ENCODE measurements at regions not wholly inside any gene's neighbourhood (a gene's known extent, or its start where the extent isn't known, plus 50 kb on each side); places are given as distances from the start of the nearest gene placed in this dataset.

DNA sequence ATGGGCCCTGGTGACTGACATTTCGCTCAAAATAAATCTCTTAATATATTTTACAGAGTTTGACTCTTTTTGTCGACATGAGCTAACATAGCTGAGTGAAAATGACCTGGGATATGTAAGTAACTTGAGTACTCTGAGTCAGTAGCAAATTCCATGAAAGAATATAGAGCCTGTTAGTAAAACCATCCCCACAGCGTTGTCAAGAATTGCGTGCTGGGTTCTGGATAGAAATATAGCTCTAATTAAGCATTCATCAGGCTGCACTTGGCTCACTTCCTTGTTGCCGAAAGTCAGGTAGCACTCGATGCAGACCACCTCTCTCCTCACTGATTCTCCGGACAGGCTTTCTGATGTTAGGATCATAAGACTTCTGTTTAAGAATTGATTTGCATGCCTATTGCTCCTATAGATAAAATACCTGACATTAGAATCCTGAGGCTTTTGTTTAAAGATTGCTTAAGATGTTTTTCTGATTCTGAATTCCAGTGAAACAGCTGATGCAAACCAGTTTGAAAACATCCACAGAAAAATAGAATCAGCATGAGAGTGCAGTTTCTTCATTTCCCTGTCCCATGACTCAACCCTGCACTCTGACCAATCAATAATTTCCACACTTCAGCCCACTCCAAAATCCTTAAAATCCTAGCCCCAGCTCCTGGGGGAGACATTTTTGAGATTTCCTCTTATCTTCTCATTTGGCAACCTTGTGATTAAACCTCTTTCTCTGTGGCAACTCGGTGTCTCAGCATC lies 310.6 kb downstream of the DIRAS2 start:
- no peak overlapping the region for H3K27ac ChIP-seq (ENCODE audit: low read depth in 1 of 2, low read length in 1 of 2)
- no peaks in the 10 kb centered on the region for H3K36me3 ChIP-seq (ENCODE audit: control insufficient read depth in 4 of 4, insufficient read depth in 4 of 4, low read length in 4 of 4)
- WGBS, 2 donors = 79% methylated on average over 8 of the region's 8 CpGs
- TF ChIP-seq, protein P1, sequence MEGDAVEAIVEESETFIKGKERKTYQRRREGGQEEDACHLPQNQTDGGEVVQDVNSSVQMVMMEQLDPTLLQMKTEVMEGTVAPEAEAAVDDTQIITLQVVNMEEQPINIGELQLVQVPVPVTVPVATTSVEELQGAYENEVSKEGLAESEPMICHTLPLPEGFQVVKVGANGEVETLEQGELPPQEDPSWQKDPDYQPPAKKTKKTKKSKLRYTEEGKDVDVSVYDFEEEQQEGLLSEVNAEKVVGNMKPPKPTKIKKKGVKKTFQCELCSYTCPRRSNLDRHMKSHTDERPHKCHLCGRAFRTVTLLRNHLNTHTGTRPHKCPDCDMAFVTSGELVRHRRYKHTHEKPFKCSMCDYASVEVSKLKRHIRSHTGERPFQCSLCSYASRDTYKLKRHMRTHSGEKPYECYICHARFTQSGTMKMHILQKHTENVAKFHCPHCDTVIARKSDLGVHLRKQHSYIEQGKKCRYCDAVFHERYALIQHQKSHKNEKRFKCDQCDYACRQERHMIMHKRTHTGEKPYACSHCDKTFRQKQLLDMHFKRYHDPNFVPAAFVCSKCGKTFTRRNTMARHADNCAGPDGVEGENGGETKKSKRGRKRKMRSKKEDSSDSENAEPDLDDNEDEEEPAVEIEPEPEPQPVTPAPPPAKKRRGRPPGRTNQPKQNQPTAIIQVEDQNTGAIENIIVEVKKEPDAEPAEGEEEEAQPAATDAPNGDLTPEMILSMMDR (IDR thresholded peaks at IDR 0.05; ENCODE audit: control extremely low read depth, extremely low read depth) = no peak
- H3K27me3 ChIP-seq (ENCODE audit: control insufficient read depth in 3 of 3, insufficient read depth in 3 of 3, low read length in 2 of 3) = no peaks in the 10 kb centered on the region
- no peak overlapping the region for H3K4me3 ChIP-seq
- no peaks in the 10 kb centered on the region for H3K4me1 ChIP-seq (ENCODE audit: control insufficient read depth in 5 of 5, insufficient read depth in 5 of 5, low read length in 5 of 5)
- no peak overlapping the region for H3K9ac ChIP-seq (ENCODE audit: insufficient read depth in 1 of 2, low read length in 2 of 2)
- H3K9me3 ChIP-seq (ENCODE audit: control insufficient read depth in 4 of 4, insufficient read depth in 3 of 4, low read length in 3 of 4) = no peaks in the 10 kb centered on the region
- no peak for ATAC-seq (ENCODE audit: insufficient read depth, low FRiP score)
- DNase-seq = no peak

DNA sequence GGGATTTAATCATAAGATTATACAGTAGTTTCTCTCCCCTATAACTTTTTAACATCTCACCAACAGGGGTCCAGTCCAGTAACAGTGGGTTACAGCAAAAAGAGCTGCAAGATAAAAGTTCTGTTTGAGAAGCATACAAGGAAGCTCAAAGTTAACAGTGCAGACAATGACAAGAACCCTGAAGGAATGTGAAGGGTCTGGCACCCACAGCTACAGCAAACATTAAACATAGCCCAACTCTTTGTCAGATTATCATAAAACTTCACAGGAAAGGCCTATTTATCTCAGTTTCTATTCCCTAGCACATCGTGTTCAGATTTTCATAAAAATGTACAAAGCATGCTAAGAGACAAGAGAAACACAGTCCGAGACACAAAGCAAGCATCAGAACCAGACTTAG lies 309.4 kb downstream of the DIRAS2 start:
- TF ChIP-seq, protein P1 (IDR thresholded peaks at IDR 0.05; ENCODE audit: control extremely low read depth, extremely low read depth) = no peak
- ATAC-seq (ENCODE audit: insufficient read depth, low FRiP score) = no peak

DNA sequence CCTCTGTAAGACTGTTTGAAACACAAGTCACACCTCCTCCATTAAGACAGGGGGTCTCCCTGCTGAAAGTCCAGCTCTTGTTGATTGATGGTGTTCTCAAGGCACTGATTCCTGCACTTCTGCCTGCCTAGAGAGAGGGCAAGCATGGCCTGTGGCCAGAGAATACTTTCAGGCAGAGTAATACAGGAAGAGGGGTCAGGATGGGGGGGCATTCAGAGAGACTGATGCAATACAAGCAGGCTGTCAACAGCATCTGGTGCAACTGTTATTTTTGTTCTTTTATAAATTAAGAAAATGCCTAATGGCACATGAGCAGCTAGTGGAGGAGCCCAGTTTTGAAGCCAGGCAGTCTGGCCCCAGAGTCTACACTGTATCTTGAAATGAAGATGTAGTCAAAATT lies 302.2 kb downstream of the DIRAS2 start:
- TF ChIP-seq, protein P1 (IDR thresholded peaks at IDR 0.05; ENCODE audit: control extremely low read depth, extremely low read depth) = no peak
- ATAC-seq (ENCODE audit: insufficient read depth, low FRiP score) (no peak), DNase-seq (peak; percentile 30 to 61 (median 34))
- no peak overlapping the region for H3K9ac ChIP-seq (ENCODE audit: insufficient read depth in 1 of 2, low read length in 2 of 2)
- no peak overlapping the region for H3K27ac ChIP-seq (ENCODE audit: low read depth in 1 of 2, low read length in 1 of 2)
- no peaks in the 10 kb centered on the region for H3K9me3 ChIP-seq (ENCODE audit: control insufficient read depth in 4 of 4, insufficient read depth in 3 of 4, low read length in 3 of 4)
- H3K4me1 ChIP-seq (ENCODE audit: control insufficient read depth in 5 of 5, insufficient read depth in 5 of 5, low read length in 5 of 5) = peaks cover 0 to 6% (median 0%) of the 10 kb centered on the region in 5 donors
- H3K27me3 ChIP-seq (ENCODE audit: control insufficient read depth in 3 of 3, insufficient read depth in 3 of 3, low read length in 2 of 3) = no peaks in the 10 kb centered on the region
- H3K4me3 ChIP-seq = no peak overlapping the region
- H3K36me3 ChIP-seq (ENCODE audit: control insufficient read depth in 4 of 4, insufficient read depth in 4 of 4, low read length in 4 of 4) = no peaks in the 10 kb centered on the region

More for the DNA sequence above, 309.4 kb downstream of the DIRAS2 start:
- Histone ChIP-seq H3K4me3 (no peak overlapping the region), H3K4me1 (ENCODE audit: control insufficient read depth in 5 of 5, insufficient read depth in 5 of 5, low read length in 5 of 5) (no peaks in the 10 kb centered on the region), H3K27ac (ENCODE audit: low read depth in 1 of 2, low read length in 1 of 2) (no peak overlapping the region), H3K36me3 (ENCODE audit: control insufficient read depth in 4 of 4, insufficient read depth in 4 of 4, low read length in 4 of 4) (no peaks in the 10 kb centered on the region), H3K9me3 (ENCODE audit: control insufficient read depth in 4 of 4, insufficient read depth in 3 of 4, low read length in 3 of 4) (no peaks in the 10 kb centered on the region), H3K27me3 (ENCODE audit: control insufficient read depth in 3 of 3, insufficient read depth in 3 of 3, low read length in 2 of 3) (no peaks in the 10 kb centered on the region), H3K9ac (ENCODE audit: insufficient read depth in 1 of 2, low read length in 2 of 2) (no peak overlapping the region)
- no peak for DNase-seq
- 73 to 85% methylated on average over 2 of the region's 2 CpGs for WGBS, 2 donors

DNA sequence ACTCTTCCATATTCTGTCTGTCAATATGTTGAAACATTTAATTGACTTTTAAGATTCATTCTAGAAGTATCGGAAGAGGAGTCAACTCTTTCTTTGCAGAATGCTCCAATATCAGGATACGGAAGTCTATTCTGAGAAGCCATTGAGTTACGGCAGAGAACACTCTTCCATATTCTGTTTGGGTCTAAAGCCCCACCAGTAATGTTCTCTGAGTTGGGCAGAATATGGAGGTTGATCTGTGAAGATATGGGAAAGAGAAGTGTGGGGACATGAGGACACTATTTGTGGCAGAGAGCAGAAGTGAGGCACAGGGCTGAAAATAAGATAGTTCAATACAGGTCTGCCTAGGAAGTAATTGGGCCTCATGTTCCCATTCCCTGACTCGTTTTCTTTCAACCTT lies 300.0 kb downstream of the DIRAS2 start:
- no peak overlapping the region for H3K9ac ChIP-seq (ENCODE audit: insufficient read depth in 1 of 2, low read length in 2 of 2)
- H3K27ac ChIP-seq (ENCODE audit: low read depth in 1 of 2, low read length in 1 of 2) = no peak overlapping the region
- H3K27me3 ChIP-seq (ENCODE audit: control insufficient read depth in 3 of 3, insufficient read depth in 3 of 3, low read length in 2 of 3) = no peaks in the 10 kb centered on the region
- no peaks in the 10 kb centered on the region for H3K9me3 ChIP-seq (ENCODE audit: control insufficient read depth in 4 of 4, insufficient read depth in 3 of 4, low read length in 3 of 4)
- no peaks in the 10 kb centered on the region for H3K36me3 ChIP-seq (ENCODE audit: control insufficient read depth in 4 of 4, insufficient read depth in 4 of 4, low read length in 4 of 4)
- TF ChIP-seq, protein P1 (IDR thresholded peaks at IDR 0.05; ENCODE audit: control extremely low read depth, extremely low read depth) = no peak
- DNase-seq = no peak
- no peak overlapping the region for H3K4me3 ChIP-seq
- no peak for ATAC-seq (ENCODE audit: insufficient read depth, low FRiP score)
- 77 to 85% methylated on average over 4 of the region's 4 CpGs for WGBS, 2 donors
- H3K4me1 ChIP-seq (ENCODE audit: control insufficient read depth in 5 of 5, insufficient read depth in 5 of 5, low read length in 5 of 5) = peaks cover 0 to 6% (median 0%) of the 10 kb centered on the region in 5 donors
